IMR-90 (cell line): ENCODE measurements at regions not wholly inside any gene's neighbourhood (a gene's known extent, or its start where the extent isn't known, plus 50 kb on each side); places are given as distances from the start of the nearest gene placed in this dataset.

Experiments used
- ATAC-seq: fragments of 200-7000 bp; cut with Tn5 transposase; 2 replicates; pipeline ENCODE4 v1.9.1; 2020; ENCODE audit warnings: low read depth, mild to moderate bottlenecking, moderate library complexity
- BruUV-seq: library from RNA; stranded (reverse); fragments of 400-500 nt; replicated peaks from 2 replicates; lab custom pipeline; 2021; lab: Mats Ljungman, UMichigan
- CTCF ChIA-PET: fragments of 300-600 bp; formaldehyde crosslinking; extraction: SDS; loops from one replicate; lab custom pipeline; 2021; ENCODE audit warnings: antibody characterized with exemption; lab: Yijun Ruan, JAX
- POLR2A ChIA-PET: fragments of 300-600 bp; sonication (Branson Sonifier 250); formaldehyde crosslinking; loops from one replicate; lab custom pipeline; 2022; ENCODE audit warnings: antibody characterized with exemption; ENCODE audit not compliant: unreplicated experiment; lab: Charles Lee
- DNase-seq: peaks from one replicate; pipeline ENCODE4 v3.0.0; 2013
- H2AFZ ChIP-seq: replicated peaks from 2 replicates; pipeline ENCODE3; 2013; ENCODE audit warnings: low read length, mild to moderate bottlenecking; ENCODE audit not compliant: poor library complexity
- H2AK5ac ChIP-seq: 2 replicates; pipeline ENCODE4 v1.6.1; 2013; ENCODE audit warnings: low read depth, low read length, inconsistent platforms
- H2AK9ac ChIP-seq: replicated peaks from 2 replicates; pipeline ENCODE3; 2013; ENCODE audit warnings: mild to moderate bottlenecking, low read depth, low read length, moderate library complexity; ENCODE audit not compliant: poor library complexity
- H2BK120ac ChIP-seq: 2 replicates; pipeline ENCODE4 v1.6.1; 2013; ENCODE audit warnings: low read depth, low read length, inconsistent platforms
- H2BK15ac ChIP-seq: 3 replicates; pipeline ENCODE4 v1.6.1; 2013; ENCODE audit warnings: low read depth, low read length, inconsistent platforms
- H2BK20ac ChIP-seq: 2 replicates; pipeline ENCODE4 v1.6.1; 2013; ENCODE audit warnings: low read depth, mild to moderate bottlenecking, inconsistent platforms, low read length, moderate library complexity
- H2BK5ac ChIP-seq: 2 replicates; pipeline ENCODE4 v1.6.1; 2013; ENCODE audit warnings: mild to moderate bottlenecking, low read depth, low read length, inconsistent platforms; ENCODE audit not compliant: poor library complexity, severe bottlenecking
- H3K14ac ChIP-seq: replicated peaks from 2 replicates; pipeline ENCODE4 v1.6.1; 2013; ENCODE audit warnings: low read depth, low read length, inconsistent platforms
- H3K18ac ChIP-seq: 2 replicates; pipeline ENCODE4 v1.6.1; 2013; ENCODE audit warnings: low read depth, low read length, control low read depth
- H3K23ac ChIP-seq: 2 replicates; pipeline ENCODE4 v1.6.1; 2013; ENCODE audit warnings: low read depth, low read length, inconsistent platforms
- H3K27ac ChIP-seq: 2 replicates; pipeline ENCODE4 v1.5.1; 2013; ENCODE audit warnings: mild to moderate bottlenecking, control low read depth, low read length; ENCODE audit not compliant: insufficient read depth
- H3K27me3 ChIP-seq: 2 replicates; pipeline ENCODE4 v1.6.1; 2013; ENCODE audit warnings: low read length; ENCODE audit not compliant: control insufficient read depth, insufficient read depth
- H3K36me3 ChIP-seq: 2 replicates; pipeline ENCODE4 v1.6.1; 2013; ENCODE audit warnings: low read length, mixed read lengths; ENCODE audit not compliant: control insufficient read depth, insufficient read depth
- H3K4ac ChIP-seq: 2 replicates; pipeline ENCODE4 v1.6.1; 2013; ENCODE audit warnings: low read depth, low read length, inconsistent platforms
- H3K4me1 ChIP-seq: 2 replicates; pipeline ENCODE4 v1.6.1; 2013; ENCODE audit warnings: low read length, mixed read lengths; ENCODE audit not compliant: control insufficient read depth, insufficient read depth
- H3K4me2 ChIP-seq: 2 replicates; pipeline ENCODE4 v1.6.1; 2013; ENCODE audit warnings: low read depth, mild to moderate bottlenecking, control low read depth, low read length, moderate library complexity
- H3K4me3 ChIP-seq: 2 replicates; pipeline ENCODE4 v1.5.1; 2013; ENCODE audit warnings: low read depth, mild to moderate bottlenecking, control low read depth, low read length, moderate library complexity; ENCODE audit not compliant: insufficient read depth
- H3K56ac ChIP-seq: 2 replicates; pipeline ENCODE4 v1.6.1; 2013; ENCODE audit warnings: low read length, inconsistent platforms; ENCODE audit not compliant: insufficient read depth; ENCODE audit errors: extremely low read depth
- H3K79me1 ChIP-seq, 2 experiments: 2 replicates each; pipeline ENCODE4 v1.6.1; 2013; ENCODE audit warnings: low read length in 2 of 2, inconsistent platforms in 1 of 2, low read depth in 1 of 2
- H3K9ac ChIP-seq: 2 replicates; pipeline ENCODE4 v1.6.1; 2013; ENCODE audit warnings: low read depth, low read length, control low read depth
- H3K9me1 ChIP-seq: 2 replicates; pipeline ENCODE4 v1.6.1; 2013; ENCODE audit warnings: low read length, inconsistent platforms; ENCODE audit not compliant: insufficient read depth
- H3K9me3 ChIP-seq: 2 replicates; pipeline ENCODE4 v1.6.1; 2013; ENCODE audit warnings: low read length; ENCODE audit not compliant: control insufficient read depth, insufficient read depth
- H4K20me1 ChIP-seq: 2 replicates; pipeline ENCODE4 v1.6.1; 2013; ENCODE audit warnings: low read length, inconsistent platforms; ENCODE audit not compliant: insufficient read depth
- H4K5ac ChIP-seq: 2 replicates; pipeline ENCODE4 v1.6.1; 2013; ENCODE audit warnings: mild to moderate bottlenecking, low read depth, low read length, control low read depth
- H4K8ac ChIP-seq, 2 experiments: 2 replicates each; pipeline ENCODE4 v1.6.1; 2013; ENCODE audit warnings: low read depth in 2 of 2, low read length in 2 of 2, control low read depth in 1 of 2, inconsistent platforms in 1 of 2
- H4K91ac ChIP-seq: 2 replicates; pipeline ENCODE4 v1.6.1; 2013; ENCODE audit warnings: low read depth, low read length, inconsistent platforms; ENCODE audit not compliant: insufficient read depth
- BHLHE40 ChIP-seq: fragments of 150-350 bp; IDR thresholded peaks from 2 replicates; pipeline ENCODE4 v1.6.1; 2016; ENCODE audit warnings: mild to moderate bottlenecking, low read depth, low read length
- CEBPB ChIP-seq: IDR thresholded peaks from 2 replicates; pipeline ENCODE4 v1.6.1; 2012; ENCODE audit warnings: low read depth, low read length, improper control_type of control experiment
- CHD1 ChIP-seq: IDR thresholded peaks from 2 replicates; pipeline ENCODE4 v1.6.1; 2012; ENCODE audit warnings: low read depth, low read length, improper control_type of control experiment
- CTCF ChIP-seq: conservative IDR thresholded peaks from 2 replicates; pipeline ENCODE4 v1.5.1; 2012; ENCODE audit warnings: mild to moderate bottlenecking, low read depth, low read length, improper control_type of control experiment
- ELK1 ChIP-seq: fragments of 150-350 bp; IDR thresholded peaks from 2 replicates; pipeline ENCODE4 v1.6.1; 2016; ENCODE audit warnings: low read depth, mild to moderate bottlenecking, low read length, moderate library complexity, borderline replicate concordance
- FOS ChIP-seq: fragments of 150-350 bp; IDR thresholded peaks from 2 replicates; pipeline ENCODE4 v1.6.1; 2016; ENCODE audit warnings: low read depth, low read length
- MAFK ChIP-seq: IDR thresholded peaks from 2 replicates; pipeline ENCODE4 v1.6.1; 2012; ENCODE audit warnings: low read depth, low read length, improper control_type of control experiment
- MAZ ChIP-seq: IDR thresholded peaks from 2 replicates; pipeline ENCODE4 v1.6.1; 2012; ENCODE audit warnings: low read depth, mild to moderate bottlenecking, low read length, improper control_type of control experiment, moderate library complexity, borderline replicate concordance
- MXI1 ChIP-seq: IDR thresholded peaks from 2 replicates; pipeline ENCODE4 v1.6.1; 2012; ENCODE audit warnings: low read depth, mild to moderate bottlenecking, low read length, moderate library complexity, borderline replicate concordance
- RAD21 ChIP-seq: IDR thresholded peaks from 2 replicates; pipeline ENCODE4 v1.6.1; 2012; ENCODE audit warnings: low read length, improper control_type of control experiment
- RCOR1 ChIP-seq: IDR thresholded peaks from 2 replicates; pipeline ENCODE4 v1.6.1; 2012; ENCODE audit warnings: mild to moderate bottlenecking, low read length, improper control_type of control experiment; ENCODE audit not compliant: insufficient replicate concordance
- RFX5 ChIP-seq: IDR thresholded peaks from 2 replicates; pipeline ENCODE4 v1.8.0; 2012; ENCODE audit warnings: low read depth, mild to moderate bottlenecking, low read length, moderate library complexity
- SMC3 ChIP-seq: fragments of 150-350 bp; IDR thresholded peaks from 2 replicates; pipeline ENCODE4 v1.6.1; 2016; ENCODE audit warnings: low read depth, mild to moderate bottlenecking, antibody characterized with exemption, low read length, moderate library complexity
- WGBS, 2 experiments: methylation state at CpG; one replicate each; pipeline versions ENCODE4 v1.1.5 to v1.1.7; 2013; ENCODE audit warnings: missing lambda C conversion rate in 2 of 2; ENCODE audit not compliant: insufficient read length in 1 of 2; ENCODE audit errors: extremely low coverage in 2 of 2; 5-methylcytosine and 5-hydroxymethylcytosine counted together
- dilution Hi-C: fragments of 300-500 bp; cut with HindIII; formaldehyde crosslinking; loops from one replicate; pipeline ENCODE4 v1.14.3; 2018; ENCODE audit warnings: low sequenced_read_pairs; ENCODE audit not compliant: unreplicated experiment
- in situ Hi-C: fragments of 300-500 bp; cut with MboI; formaldehyde crosslinking; loops from 3 replicates; pipeline ENCODE4 v1.14.3; 2019; ENCODE audit warnings: low sequenced_read_pairs, inconsistent platforms, mixed read lengths
- intact Hi-C: fragments of 100-400 bp; cut with micrococcal nuclease; formaldehyde crosslinking; loops from 2 replicates; pipeline ENCODE4 v1.10.0; 2022

- H3K9me3 ChIP-seq = peaks cover 12% of the 10 kb centered on the region; the same call in 1 of the 2 replicates
- no peak overlapping the region for H2AFZ ChIP-seq
- H2AK9ac ChIP-seq = no peak overlapping the region
- no peak overlapping the region for H2BK120ac ChIP-seq
- dilution Hi-C loops (no loop called here), in situ Hi-C loops (no loop called here), intact Hi-C loops (no loop called here)
- no peaks in the 10 kb centered on the region for H3K9me1 ChIP-seq
- no peak overlapping the region for H3K9ac ChIP-seq
- H3K36me3 ChIP-seq = no peaks in the 10 kb centered on the region
- H2BK15ac ChIP-seq = no peak overlapping the region
- no peaks in the 10 kb centered on the region for H3K27me3 ChIP-seq
- H4K5ac ChIP-seq = no peak overlapping the region
- TF ChIP-seq RAD21 = no peak
- no peak for TF ChIP-seq BHLHE40
- TF ChIP-seq RCOR1 = no peak
- TF ChIP-seq MAZ = no peak
- TF ChIP-seq CEBPB = no peak
- no peak for TF ChIP-seq FOS
- no peak for TF ChIP-seq CHD1
- no peak for TF ChIP-seq MAFK
- TF ChIP-seq ELK1 = no peak
- no peak for TF ChIP-seq MXI1
- no peak for TF ChIP-seq RFX5
- no peak for TF ChIP-seq SMC3
- TF ChIP-seq CTCF = no peak
- no peak overlapping the region for H3K4ac ChIP-seq
- no peak overlapping the region for H4K91ac ChIP-seq
- H2BK20ac ChIP-seq = no peak overlapping the region
- no peaks in the 10 kb centered on the region for H3K4me1 ChIP-seq
- no peak overlapping the region for H4K8ac ChIP-seq
- no peak overlapping the region for H3K4me3 ChIP-seq
- no peak overlapping the region for H3K23ac ChIP-seq
- ATAC-seq = no peak
- H3K79me1 ChIP-seq = no peaks in the 10 kb centered on the region
- no peak overlapping the region for H3K27ac ChIP-seq
- no peaks in the 10 kb centered on the region for H4K20me1 ChIP-seq
- H3K14ac ChIP-seq = no peak overlapping the region
- no peak overlapping the region for H3K4me2 ChIP-seq
- BruUV-seq = no TSS peak
- no peak overlapping the region for H3K56ac ChIP-seq
- no peak overlapping the region for H3K18ac ChIP-seq
- H2BK5ac ChIP-seq = no peak overlapping the region
- no peak for DNase-seq
- ChIA-PET CTCF (no interaction called here), POLR2A (no interaction called here)
- WGBS, 2 experiments = no CpG with 5 or more reads among the region's 1 CpG
- H2AK5ac ChIP-seq = no peak overlapping the region
These were observed 117.3 kb upstream of the CADPS start for GRCh38 chr3:62992520-62992919.
